ENCODE measurements at regions not wholly inside any gene's neighbourhood (a gene's known extent, or its start where the extent isn't known, plus 50 kb on each side); places are given as distances from the start of the nearest gene placed in this dataset.

DNA sequence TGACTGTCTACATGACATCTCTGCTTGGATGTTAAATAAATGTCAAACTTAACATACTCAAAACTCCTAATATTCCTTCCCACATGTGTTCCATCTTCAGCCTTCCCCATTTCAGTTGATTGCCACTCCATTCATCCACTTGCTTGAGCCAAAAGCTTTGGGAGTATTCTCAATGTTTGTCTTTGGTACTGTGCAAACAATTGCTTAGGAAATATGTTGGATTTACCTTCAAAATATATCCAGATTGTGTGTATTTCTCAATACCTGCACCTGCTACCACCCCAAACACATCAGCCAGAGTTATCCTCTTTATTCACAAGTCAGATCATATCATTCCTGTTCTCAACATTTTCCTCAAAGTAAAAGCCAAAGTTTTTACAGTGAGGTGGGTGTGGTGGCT, 350.3 kb upstream of the FAM98A start:
- TF ChIP-seq CTCF (IDR thresholded peaks at IDR 0.05; ENCODE audit: insufficient read depth, low read length, severe bottlenecking), result no peak
- FAIRE-seq, result no peak
- no peaks in the 10 kb centered on the region for H3K27me3 ChIP-seq (ENCODE audit: control insufficient read depth, insufficient read depth, low read length)
- H3K4me3 ChIP-seq (ENCODE audit: low read depth, low read length), result no peak overlapping the region
- no peaks in the 10 kb centered on the region for H3K36me3 ChIP-seq (ENCODE audit: control insufficient read depth, insufficient read depth, low read length)
- no peak for DNase-seq (ENCODE audit: low read depth)

- no peak for FAIRE-seq
- no peak for DNase-seq (ENCODE audit: low read depth)
- Histone ChIP-seq H3K36me3 (ENCODE audit: control insufficient read depth, insufficient read depth, low read length) (no peaks in the 10 kb centered on the region), H3K27me3 (ENCODE audit: control insufficient read depth, insufficient read depth, low read length) (no peaks in the 10 kb centered on the region), H3K4me3 (ENCODE audit: low read depth, low read length) (no peak overlapping the region)
- TF ChIP-seq CTCF (IDR thresholded peaks at IDR 0.05; ENCODE audit: insufficient read depth, low read length, severe bottlenecking), result no peak
Observed at GRCh38 chr2:33946193-33946592, 347.1 kb upstream of the FAM98A start.

GRCh38 chr2:33933203-33933602, 334.1 kb upstream of the FAM98A start:
- TF ChIP-seq CTCF (IDR thresholded peaks at IDR 0.05; ENCODE audit: insufficient read depth, low read length, severe bottlenecking), result no peak
- Histone ChIP-seq H3K36me3 (ENCODE audit: control insufficient read depth, insufficient read depth, low read length) (no peaks in the 10 kb centered on the region), H3K4me3 (ENCODE audit: low read depth, low read length) (no peak overlapping the region), H3K27me3 (ENCODE audit: control insufficient read depth, insufficient read depth, low read length) (no peaks in the 10 kb centered on the region)
- DNase-seq (ENCODE audit: low read depth) (no peak), FAIRE-seq (no peak)

DNA sequence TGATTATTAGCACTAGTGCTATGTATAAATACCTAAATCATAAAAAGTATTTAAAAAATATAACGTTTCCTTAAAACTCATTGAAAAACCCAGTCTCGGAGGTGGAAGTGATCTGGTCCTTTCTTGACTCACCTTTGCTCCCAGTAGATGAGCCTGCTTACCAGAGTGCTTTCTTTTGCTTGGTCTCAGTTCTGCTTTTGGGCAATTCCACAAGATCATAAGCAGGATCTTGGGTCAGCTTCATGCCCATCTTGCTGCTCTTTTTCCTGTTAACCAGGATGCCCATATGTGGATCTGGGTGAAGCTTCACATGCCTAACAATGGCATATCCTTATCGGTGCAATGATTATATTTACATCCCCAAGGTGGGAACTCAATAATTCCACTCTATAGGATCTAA, 332.1 kb upstream of the FAM98A start:
- Histone ChIP-seq H3K4me3 (ENCODE audit: low read depth, low read length) (no peak overlapping the region), H3K27me3 (ENCODE audit: control insufficient read depth, insufficient read depth, low read length) (no peaks in the 10 kb centered on the region), H3K36me3 (ENCODE audit: control insufficient read depth, insufficient read depth, low read length) (no peaks in the 10 kb centered on the region)
- no peak for TF ChIP-seq CTCF (IDR thresholded peaks at IDR 0.05; ENCODE audit: insufficient read depth, low read length, severe bottlenecking)
- DNase-seq (ENCODE audit: low read depth), result no peak
- FAIRE-seq, result no peak

- TF ChIP-seq CTCF (IDR thresholded peaks at IDR 0.05; ENCODE audit: insufficient read depth, low read length, severe bottlenecking), result no peak
- FAIRE-seq (no peak), DNase-seq (ENCODE audit: low read depth) (no peak)
- H3K27me3 ChIP-seq (ENCODE audit: control insufficient read depth, insufficient read depth, low read length), result no peaks in the 10 kb centered on the region
- no peak overlapping the region for H3K4me3 ChIP-seq (ENCODE audit: low read depth, low read length)
- H3K36me3 ChIP-seq (ENCODE audit: control insufficient read depth, insufficient read depth, low read length), result no peaks in the 10 kb centered on the region
Observed at GRCh38 chr2:33929467-33929866, 330.4 kb upstream of the FAM98A start.

GRCh38 chr2:33927756-33928155, 328.7 kb upstream of the FAM98A start:
- Histone ChIP-seq H3K27me3 (ENCODE audit: control insufficient read depth, insufficient read depth, low read length) (no peaks in the 10 kb centered on the region), H3K36me3 (ENCODE audit: control insufficient read depth, insufficient read depth, low read length) (no peaks in the 10 kb centered on the region), H3K4me3 (ENCODE audit: low read depth, low read length) (no peak overlapping the region)
- no peak for FAIRE-seq
- TF ChIP-seq CTCF (IDR thresholded peaks at IDR 0.05; ENCODE audit: insufficient read depth, low read length, severe bottlenecking), result no peak
- DNase-seq (ENCODE audit: low read depth), result no peak
